Testis (tissue), 2 donors: ENCODE measurements at regions not wholly inside any gene's neighbourhood (a gene's known extent, or its start where the extent isn't known, plus 50 kb on each side); places are given as distances from the start of the nearest gene placed in this dataset.

Experiments used
- DNase-seq: peaks from one replicate; pipeline ENCODE4 v3.0.0-alpha.2; 2019
- H3K27ac ChIP-seq, 2 donors: fragments of 200-600 bp; sonication (generic); one replicate each; pipeline ENCODE4 v1.5.1; 2019
- H3K27me3 ChIP-seq: fragments of 200-600 bp; sonication (generic); one replicate; pipeline ENCODE4 v1.5.1; 2019
- H3K36me3 ChIP-seq: fragments of 200-600 bp; sonication (generic); one replicate; pipeline ENCODE4 v1.5.1; 2017; ENCODE audit warnings: low read depth; ENCODE audit errors: missing control alignments
- H3K4me1 ChIP-seq: fragments of 200-600 bp; sonication (generic); one replicate; pipeline ENCODE4 v1.5.1; 2019
- H3K4me3 ChIP-seq, 2 donors: fragments of 200-600 bp; sonication (generic); one replicate each; pipeline ENCODE4 v1.5.1; 2017 to 2019
- H3K9me3 ChIP-seq: fragments of 200-600 bp; sonication (generic); one replicate; pipeline ENCODE4 v1.5.1; 2017
- POLR2A ChIP-seq: fragments of 450-650 bp; IDR thresholded peaks from one replicate; pipeline ENCODE4 v1.6.1; 2017; ENCODE audit warnings: antibody characterized with exemption, mild to moderate bottlenecking, moderate library complexity
- whole genome bisulfite sequencing, 2 donors: methylation state at CpG; one replicate each; pipeline ENCODE4 v1.1.5; 2018; 5-methylcytosine and 5-hydroxymethylcytosine counted together
- intact Hi-C: fragments of 100-400 bp; cut with DNase I; formaldehyde crosslinking; loops from one replicate; pipeline ENCODE4 v1.15.1; 2023; ENCODE audit warnings: low total_unique reads
- TF ChIP-seq, protein P1 (sequence below), 3 experiments: fragments of 450-650 bp in 2 of 3; fragments of 200-600 bp in 1 of 3; sonication (generic) in 1 of 3; IDR thresholded peaks; one replicate each; pipeline ENCODE4 v1.5.1; 2016 to 2019; ENCODE audit warnings: antibody characterized with exemption in 3 of 3, mild to moderate bottlenecking in 2 of 3, moderate library complexity in 1 of 3

DNA sequence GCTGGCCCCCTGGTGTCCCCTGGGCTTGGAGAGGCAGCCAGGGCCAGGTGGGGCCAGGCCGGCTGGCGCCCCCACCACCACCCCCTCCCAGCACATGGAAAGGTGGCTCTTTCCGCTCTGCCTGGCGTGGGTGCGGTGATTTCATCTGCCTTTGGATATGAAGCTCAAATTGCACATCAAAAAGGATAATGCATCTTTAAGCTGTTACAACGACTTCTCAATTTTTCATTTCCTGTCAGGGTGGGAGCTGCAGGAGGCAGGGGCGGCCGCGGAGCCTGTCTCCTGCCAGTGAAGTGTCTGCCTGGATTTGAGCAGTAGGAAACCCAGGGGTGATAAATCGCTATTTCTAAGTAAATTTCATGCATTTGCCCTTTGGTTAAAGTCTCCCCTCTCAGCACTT is 169.2 kb upstream of the MVB12B start:
- H3K4me3 ChIP-seq = no peak overlapping the region
- no peak for DNase-seq
- WGBS, 2 donors = 35 to 43% methylated on average over 10 of the region's 10 CpGs
- intact Hi-C loops = no loop called here
- H3K4me1 ChIP-seq = peaks cover 3% of the 10 kb centered on the region
- no peak for TF ChIP-seq POLR2A
- TF ChIP-seq, protein P1, sequence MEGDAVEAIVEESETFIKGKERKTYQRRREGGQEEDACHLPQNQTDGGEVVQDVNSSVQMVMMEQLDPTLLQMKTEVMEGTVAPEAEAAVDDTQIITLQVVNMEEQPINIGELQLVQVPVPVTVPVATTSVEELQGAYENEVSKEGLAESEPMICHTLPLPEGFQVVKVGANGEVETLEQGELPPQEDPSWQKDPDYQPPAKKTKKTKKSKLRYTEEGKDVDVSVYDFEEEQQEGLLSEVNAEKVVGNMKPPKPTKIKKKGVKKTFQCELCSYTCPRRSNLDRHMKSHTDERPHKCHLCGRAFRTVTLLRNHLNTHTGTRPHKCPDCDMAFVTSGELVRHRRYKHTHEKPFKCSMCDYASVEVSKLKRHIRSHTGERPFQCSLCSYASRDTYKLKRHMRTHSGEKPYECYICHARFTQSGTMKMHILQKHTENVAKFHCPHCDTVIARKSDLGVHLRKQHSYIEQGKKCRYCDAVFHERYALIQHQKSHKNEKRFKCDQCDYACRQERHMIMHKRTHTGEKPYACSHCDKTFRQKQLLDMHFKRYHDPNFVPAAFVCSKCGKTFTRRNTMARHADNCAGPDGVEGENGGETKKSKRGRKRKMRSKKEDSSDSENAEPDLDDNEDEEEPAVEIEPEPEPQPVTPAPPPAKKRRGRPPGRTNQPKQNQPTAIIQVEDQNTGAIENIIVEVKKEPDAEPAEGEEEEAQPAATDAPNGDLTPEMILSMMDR (IDR thresholded peaks at IDR 0.05) = no peak
- no peaks in the 10 kb centered on the region for H3K36me3 ChIP-seq
- no peak overlapping the region for H3K27ac ChIP-seq
- H3K9me3 ChIP-seq = no peaks in the 10 kb centered on the region
- no peaks in the 10 kb centered on the region for H3K27me3 ChIP-seq

DNA sequence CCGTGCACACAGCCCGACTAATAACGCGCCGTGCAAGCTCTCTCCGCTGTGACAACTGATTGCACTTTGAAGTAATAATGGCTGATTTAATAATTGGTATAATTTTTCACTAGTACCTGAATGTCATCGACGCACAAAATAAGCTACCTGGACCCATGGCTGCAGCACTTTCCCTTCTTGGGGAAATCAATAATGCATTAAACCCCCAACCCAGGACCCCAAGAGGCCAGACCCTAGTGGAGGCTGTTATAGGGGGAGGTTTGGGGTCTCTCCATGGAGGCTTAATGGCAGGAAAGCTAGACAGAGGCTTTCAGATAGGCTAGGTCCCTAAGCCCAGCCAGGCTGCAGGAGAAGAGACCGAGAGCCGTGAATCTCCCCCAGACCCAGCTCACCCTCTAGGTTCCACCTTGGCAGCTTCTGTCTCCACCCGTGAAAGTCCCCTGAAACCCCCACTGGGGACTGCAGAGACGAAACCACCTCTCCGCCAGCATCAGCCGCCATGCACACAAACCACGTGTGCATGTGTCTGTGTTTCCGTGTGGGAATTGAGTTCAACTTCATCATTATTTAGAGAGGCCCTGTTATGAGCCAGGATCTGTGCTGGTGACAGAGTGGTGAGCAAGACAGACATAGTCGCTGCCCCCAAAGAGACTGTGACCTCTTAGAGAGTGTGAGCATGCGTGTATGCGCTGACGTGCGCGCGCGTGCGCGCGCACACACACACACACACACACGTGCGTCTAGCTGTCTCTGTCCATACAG is 168.6 kb upstream of the MVB12B start:
- Histone ChIP-seq H3K27me3 (no peaks in the 10 kb centered on the region), H3K27ac (no peak overlapping the region), H3K9me3 (no peaks in the 10 kb centered on the region), H3K4me3 (no peak overlapping the region), H3K36me3 (no peaks in the 10 kb centered on the region), H3K4me1 (peaks cover 3% of the 10 kb centered on the region)
- intact Hi-C loops = no loop called here
- no peak for TF ChIP-seq POLR2A
- TF ChIP-seq, protein P1 (IDR thresholded peaks at IDR 0.05) = no peak
- DNase-seq = peak; percentile 6
- 77 to 79% methylated on average over 29 of the region's 29 CpGs for WGBS, 2 donors

DNA sequence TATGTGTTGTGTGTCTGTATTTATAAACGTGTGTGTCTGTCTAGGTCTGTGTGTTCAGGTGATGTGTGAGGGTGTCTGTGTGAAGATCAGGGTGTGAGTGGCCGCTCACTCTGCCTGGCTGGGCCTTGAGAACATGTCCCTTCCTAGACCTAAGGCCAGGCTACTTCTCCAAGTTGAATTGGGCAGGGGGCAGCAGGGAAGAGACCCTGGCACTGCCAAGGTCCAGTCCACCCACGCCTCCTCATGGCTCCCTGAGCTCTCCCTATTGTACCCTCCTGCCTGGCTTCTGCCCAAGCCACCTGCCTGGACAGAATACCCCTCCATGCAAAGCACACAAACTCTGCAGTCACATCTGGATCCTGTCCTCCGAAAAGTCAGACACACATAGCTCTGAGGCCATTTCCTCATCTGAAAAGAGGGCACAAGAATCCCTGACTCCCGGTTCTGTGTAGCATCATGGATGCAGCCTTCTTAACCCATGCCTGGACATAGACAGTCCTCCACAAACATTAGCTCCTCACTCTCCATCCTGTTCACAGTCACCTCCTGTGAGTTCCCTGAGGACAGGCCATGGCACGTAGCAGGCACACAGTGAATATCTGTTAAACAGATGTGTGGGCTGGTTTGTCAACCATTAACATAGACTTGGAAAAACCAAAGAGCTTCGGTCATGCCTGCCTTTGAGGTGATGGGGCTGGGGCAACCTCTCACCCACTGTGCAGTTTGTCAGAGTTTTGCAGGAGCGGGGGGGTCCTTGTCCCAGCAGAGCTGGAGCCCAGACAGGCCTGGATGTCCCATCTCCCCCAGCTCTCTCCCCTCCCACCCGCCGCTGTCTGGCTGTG is 167.8 kb upstream of the MVB12B start:
- Histone ChIP-seq H3K27me3 (no peaks in the 10 kb centered on the region), H3K36me3 (no peaks in the 10 kb centered on the region), H3K27ac (no peak overlapping the region), H3K4me3 (no peak overlapping the region), H3K4me1 (peaks cover 3% of the 10 kb centered on the region), H3K9me3 (no peaks in the 10 kb centered on the region)
- DNase-seq = no peak
- intact Hi-C loops = no loop called here
- TF ChIP-seq, protein P1 (IDR thresholded peaks at IDR 0.05) = no peak
- TF ChIP-seq POLR2A = no peak
- 70 to 71% methylated on average over 10 of the region's 10 CpGs for WGBS, 2 donors

DNA sequence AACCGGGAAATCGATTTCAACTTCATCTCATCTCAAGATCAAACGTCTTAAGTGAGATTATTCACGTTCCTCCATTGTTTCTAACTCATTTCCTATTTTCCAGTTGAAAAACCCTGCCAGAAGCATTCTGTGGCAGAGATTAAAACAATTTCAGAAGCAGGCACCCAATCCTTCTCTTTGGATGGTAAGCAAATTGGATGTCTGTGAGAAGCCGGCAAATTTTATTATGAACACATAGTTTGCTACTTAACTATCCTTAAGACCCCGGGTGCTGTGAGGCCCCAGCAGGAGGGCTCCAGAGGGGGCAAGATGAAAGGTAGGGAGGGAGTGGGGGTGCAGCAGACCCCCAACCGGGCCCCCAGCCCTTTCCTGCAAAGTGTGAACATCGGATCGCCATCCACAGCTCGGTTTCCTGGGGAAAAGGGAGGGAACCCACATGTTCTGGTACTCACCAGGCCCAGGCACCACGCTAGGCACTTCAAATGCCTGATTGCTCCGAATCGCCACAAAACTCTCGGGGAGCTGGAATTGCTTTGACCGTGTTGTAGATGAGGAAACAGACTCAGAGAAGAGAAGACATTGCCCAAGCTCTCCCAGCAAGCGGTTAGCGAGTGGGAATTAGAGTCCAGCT is 167.1 kb upstream of the MVB12B start:
- Histone ChIP-seq H3K9me3 (no peaks in the 10 kb centered on the region), H3K36me3 (no peaks in the 10 kb centered on the region), H3K27me3 (no peaks in the 10 kb centered on the region), H3K4me1 (peaks cover 3% of the 10 kb centered on the region), H3K27ac (no peak overlapping the region), H3K4me3 (no peak overlapping the region)
- 75% methylated on average over 17 of the region's 17 CpGs for WGBS, 2 donors
- intact Hi-C loops = no loop called here
- TF ChIP-seq POLR2A = no peak
- TF ChIP-seq, protein P1 (IDR thresholded peaks at IDR 0.05) = no peak
- peak; percentile 9 for DNase-seq
